CD4-positive, alpha-beta T cell treated with Interleukin-17A for 4 hours (primary cell): ENCODE measurements at regions not wholly inside any gene's neighbourhood (a gene's known extent, or its start where the extent isn't known, plus 50 kb on each side); places are given as distances from the start of the nearest gene placed in this dataset.

Experiments used
- DNase-seq: peaks from one replicate; pipeline ENCODE4 v3.0.0-alpha.2; 2020; ENCODE audit warnings: mixed read lengths

DNA sequence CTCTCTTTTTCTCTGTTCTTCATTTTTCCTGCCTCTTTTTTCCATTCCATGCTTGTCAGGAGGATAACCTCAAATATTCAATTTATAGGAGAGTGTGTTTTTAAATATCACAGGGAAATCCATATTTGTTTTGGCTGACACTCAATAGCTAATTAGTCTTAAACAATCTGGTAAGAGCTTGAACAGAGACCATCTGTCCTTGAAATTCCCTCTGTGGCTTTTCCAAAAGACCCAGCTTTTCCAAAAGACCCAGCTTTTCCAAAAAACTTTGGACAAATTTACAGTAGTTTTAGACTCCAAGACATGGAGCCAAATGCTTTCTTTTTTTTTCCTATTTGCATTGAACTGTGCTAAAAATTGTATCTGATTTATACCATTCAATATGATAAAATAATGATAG, 127.4 kb upstream of the FAM83B start:
- no peak for DNase-seq

DNA sequence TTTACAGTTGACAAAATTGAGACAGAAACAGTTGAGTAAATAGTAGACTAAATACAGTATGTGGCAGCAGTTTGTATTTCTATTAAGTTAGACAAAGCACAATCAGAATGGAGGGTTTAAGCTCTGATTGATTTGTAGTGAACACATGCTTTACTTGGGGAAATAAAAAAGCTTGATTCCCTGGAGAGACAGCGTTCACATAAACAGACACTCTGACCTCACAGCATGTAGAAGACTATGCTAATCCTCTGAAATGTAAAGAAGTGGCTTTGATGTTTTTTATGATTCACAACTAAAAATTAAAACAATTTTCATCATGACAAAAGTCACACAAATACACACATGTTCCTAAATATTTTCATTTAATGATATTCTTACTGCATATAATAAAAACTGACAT, 126.9 kb upstream of the FAM83B start:
- no peak for DNase-seq

DNA sequence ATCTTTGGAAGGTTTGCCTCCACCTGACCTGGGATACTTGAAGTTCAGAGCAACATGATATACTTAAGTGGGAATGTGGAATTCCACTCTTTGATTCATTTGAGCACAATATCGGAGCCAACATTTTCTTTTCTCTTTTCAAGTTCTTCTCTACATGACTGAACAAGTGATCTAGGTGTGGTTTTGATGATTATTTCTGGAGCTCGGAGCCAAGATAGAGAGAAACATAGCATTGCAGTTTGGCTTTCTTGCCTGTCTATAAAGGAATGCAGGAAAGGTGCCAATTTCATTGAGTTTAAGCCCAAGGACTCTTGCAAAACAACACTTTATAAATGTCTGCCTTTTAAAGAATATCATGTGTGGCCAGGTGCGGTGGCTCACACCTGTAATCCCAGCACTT, 124.2 kb upstream of the FAM83B start:
- DNase-seq = no peak

DNA sequence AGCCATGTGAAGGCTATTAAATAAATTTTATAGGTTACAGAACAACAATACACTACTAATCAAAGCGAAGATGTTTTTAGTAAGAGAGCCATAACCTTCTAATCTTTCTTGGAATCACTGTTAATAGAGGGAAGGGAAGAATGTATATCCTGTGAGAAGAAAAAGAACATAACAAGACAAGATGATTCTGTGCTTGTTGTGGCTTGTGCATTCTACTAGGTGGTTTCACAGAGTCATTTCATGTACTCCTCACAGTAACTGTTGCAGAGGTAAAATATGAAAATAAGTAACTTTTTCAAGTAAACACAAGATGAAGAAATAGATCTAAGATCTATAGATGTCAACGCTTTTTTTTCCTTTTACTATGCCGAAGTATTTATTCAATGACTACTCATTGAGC, 116.9 kb upstream of the FAM83B start:
- no peak for DNase-seq

DNA sequence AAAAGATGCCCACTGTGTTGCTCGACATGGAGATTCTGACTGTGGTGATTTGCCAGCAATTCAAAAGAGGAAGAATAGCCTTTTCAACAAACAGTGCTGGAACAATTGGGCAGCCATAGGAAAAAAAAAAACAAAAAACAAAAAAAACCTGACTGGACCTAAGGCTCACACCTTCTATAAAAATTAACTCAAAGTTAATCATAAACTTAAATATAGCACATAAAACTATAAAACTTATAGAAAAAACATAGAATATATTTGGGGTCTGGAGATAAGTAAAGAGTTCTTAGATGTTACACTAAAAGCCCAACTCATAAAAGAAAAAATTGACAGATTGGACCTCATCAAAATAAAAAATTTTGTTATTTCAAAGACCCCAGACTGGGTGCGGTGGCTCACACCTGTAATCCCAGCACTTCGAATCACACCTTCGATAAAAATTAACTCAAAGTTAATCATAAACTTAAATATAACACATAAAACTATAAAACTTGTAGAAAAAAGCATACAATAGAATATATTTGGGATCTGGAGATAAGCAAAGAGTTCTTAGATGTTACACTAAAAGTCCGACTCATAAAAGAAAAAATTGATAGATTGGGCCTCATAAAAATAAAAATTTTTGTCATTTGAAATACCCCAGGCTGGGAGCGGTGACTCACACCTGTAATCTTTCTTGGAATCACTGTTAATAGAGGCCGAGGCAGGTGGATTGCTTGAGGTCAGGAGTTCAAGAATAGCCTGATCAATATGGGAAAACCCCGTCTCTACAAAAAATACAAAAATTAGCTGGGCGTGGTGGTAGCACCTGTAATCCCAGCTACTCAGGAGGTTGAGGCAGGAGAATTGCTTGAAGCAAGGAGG, 115.6 kb upstream of the FAM83B start:
- DNase-seq = no peak

DNA sequence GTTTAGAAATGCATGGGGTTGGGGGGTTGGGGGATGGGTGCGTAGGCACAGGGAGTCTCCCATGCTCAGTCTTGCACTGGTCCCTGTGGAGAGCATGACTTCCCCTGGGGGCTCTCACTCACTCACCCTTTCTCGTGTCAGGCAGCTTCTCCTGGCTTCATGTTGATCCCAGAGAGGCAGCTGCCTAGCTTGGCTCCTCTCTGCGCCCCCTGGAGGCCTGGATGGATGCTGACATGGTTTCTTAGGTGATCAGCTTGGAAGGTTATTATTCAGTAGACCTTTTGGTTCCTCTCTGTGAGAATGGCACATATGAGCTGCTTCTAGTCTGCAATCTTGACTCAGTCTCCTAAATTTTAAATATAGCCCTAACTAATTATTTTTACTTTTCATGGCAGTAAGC, 109.3 kb upstream of the FAM83B start:
- no peak for DNase-seq

DNA sequence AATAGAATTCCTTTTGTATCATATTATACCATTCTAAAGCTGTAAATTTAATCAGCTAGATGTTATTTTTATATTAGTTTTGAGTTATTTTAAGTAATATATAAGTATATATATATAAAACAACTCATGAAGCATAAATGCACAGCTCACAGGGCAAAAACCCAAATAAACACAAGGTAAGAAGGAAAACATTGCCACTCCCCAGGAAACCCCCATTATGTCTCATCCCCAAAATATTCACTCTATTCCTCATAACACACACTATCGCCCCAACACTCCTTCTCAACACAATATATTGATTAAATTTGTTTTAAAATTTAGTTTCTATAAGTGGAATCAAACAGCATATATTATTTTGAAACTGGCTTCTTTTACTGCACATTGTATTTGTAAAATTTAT, 98.6 kb upstream of the FAM83B start:
- no peak for DNase-seq

DNA sequence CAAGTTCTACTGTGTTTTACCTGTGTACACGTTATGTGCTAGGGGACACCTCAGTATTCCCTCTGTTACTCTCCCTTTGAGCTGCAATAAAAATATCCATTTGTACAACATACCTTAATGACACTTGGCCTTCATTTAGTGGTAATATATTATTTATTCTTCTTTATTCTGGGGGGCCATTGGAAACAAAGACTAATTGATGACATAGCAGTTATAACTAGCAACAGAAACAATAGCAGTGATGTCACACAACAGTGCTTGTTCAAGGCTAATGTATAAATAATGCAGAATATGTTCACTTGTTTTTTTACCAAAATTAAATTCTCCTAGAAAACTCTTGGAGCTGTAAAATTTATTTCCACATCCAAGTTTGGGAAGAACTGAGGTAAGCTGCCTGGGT, 92.2 kb upstream of the FAM83B start:
- no peak for DNase-seq

DNA sequence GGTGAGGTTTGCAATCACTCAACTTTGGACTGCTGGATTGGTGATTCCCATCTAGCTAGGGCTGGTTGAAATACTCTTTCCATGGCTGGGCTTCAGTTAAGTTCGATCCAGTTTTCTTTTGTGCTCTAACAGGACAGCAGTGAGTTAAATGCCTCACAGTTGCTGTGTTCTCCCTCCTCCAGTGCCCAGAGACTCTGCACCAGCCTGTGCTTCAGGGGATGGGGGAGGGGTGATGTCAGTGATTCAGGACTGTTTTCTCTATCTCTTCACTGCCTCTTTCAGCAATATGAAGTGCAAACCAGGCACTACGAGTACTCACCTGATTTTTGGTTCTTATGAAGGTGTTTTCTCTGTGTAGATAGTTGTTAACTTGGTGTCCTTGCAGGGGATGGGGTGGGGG, 88.2 kb upstream of the FAM83B start:
- DNase-seq = no peak

DNA sequence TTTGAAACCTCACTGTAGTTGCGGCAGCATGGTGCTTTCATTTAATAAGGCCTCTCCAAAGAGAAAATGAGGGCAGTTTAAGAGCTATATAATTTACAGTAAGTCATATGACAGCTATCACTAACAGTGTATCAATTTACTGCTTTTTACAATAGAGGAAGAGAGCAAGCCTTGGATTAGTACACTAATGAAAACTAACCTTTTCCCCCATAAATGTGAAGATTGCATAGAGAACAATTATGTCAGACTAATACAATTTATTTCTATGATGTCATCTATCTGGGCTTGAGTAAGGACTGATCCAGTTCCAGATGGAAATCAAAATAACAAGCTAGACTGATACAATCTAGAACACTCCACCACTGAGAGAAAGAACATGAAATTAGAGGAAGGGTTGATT, 78.1 kb upstream of the FAM83B start:
- DNase-seq = no peak

DNA sequence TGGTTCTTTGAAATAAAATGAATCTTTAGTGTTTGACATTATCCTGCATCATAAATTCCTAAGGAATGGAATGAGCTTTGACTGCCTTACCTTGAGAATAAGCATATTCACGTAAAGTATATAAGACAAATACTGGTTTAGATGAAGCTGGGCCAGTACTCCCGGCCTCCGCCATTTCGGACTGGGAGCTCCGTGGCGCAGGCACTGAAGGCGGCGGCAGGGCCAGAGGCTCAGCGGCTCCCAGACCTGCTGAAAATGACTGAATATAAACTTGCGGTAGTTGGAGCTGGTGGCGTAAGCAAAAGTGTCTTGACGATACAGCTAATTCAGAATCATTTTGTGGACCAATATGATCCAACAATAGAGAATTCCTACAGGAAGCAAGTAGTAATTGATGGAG, 76.2 kb upstream of the FAM83B start:
- DNase-seq = no peak

DNA sequence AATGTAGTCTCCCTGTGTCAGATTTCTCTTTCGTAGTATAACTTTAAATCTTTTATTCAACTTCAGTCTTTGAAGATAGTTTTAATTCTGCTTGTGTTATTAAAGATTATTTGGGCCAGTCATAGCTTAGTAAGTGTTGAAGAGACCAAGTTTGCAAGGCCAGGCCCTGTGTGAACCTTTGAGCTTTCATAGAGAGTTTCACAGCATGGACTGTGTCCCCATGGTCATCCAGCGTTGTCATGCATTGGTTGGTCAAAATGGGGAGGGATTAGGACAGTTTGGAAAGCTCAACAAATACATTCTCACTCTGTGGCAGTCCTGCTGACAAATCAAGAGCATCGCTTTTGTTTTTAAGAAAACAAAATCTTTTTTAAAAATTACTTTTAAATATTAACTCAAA, 74.6 kb upstream of the FAM83B start:
- DNase-seq = no peak

DNA sequence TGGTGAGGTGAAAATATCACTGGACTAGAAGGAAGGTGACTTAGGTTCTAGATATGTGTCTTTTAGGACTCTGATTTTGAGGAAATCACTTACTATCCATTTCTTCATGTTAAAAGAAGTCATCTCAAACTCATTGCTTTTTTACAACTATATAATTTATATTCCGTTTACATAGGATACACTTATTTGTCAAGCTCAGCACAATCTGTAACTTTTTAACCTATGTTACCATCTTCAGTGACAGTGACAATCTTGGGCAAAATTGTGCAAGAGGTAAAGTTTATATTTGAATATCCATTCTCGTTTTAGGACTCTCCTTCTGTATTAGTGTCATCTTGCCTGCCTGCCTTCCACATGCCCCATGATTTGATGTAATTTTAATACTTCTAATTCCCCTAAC, 74.0 kb upstream of the FAM83B start:
- DNase-seq = no peak

DNA sequence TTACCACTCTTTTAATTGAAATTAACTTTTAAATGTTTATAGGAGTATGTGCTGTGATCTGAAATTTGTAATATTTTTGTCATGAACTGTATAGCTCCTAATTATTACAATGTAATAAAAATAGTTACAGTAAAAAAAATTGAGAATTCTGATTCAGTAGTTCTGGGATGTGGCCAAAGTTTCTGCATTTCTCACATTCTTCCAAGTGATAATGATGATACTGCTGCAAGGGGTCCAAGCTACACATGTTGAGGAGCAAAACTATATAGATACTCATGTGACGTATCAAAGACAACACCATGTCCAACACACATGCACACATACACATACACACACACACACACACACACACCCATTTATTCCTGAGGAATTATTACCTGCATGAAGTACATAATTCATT, 71.0 kb upstream of the FAM83B start:
- no peak for DNase-seq

DNA sequence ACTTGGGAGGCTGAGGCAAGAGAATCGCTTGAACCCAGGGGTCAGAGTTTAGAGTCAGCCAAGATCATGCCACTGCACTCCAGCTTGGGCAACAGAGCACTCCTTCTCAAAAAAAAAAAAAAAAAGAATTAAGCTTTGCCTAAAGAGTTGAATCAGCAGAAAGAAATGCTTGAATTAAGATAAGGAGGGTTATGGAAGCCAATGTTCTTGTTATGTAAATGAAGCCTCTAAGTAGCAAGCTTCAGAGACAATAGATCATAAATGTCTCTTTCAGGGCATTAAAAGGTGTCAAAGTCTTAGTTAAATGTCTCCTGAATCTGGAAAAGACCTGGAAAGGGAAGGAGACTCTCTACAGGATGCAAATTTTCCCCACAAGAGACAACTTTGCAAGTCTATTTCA, 69.7 kb upstream of the FAM83B start:
- no peak for DNase-seq

DNA sequence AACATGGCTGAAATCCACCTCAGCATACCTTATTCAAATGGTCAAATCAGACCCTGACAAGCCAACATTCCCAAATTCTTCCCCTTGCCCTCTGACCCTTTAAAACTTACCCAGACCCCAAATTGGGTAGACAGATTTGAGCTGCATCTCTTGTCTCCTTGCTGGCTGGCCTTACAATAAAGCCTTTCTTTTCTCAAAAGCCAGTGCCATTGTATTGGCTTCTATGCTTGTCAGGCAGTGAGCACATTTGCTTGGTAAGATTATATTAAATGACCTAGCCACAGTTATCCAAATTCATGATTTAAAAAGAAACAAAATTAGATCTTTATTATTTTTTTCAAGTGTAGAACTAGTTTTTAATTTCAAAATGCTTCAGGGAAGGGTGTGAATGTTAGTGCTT, 67.8 kb upstream of the FAM83B start:
- DNase-seq = no peak

DNA sequence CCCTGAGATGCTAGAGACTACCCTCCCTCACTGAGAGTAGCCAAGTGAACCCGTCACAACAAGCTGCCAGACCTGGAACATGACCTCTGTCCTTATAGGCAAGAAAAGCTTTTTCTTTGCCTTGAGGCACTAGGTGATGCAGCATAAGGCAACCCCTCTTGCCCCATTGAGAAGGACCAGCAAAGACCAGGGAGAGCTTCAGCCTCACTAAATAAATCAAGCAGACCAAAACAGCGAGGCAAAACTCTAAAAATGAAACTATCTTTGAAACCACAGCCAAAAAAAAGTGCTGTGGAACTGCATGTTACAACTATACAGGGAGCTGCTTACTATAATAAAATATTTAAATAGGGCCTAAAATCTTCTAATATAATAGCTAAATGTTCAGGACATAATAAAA, 62.6 kb upstream of the FAM83B start:
- no peak for DNase-seq

DNA sequence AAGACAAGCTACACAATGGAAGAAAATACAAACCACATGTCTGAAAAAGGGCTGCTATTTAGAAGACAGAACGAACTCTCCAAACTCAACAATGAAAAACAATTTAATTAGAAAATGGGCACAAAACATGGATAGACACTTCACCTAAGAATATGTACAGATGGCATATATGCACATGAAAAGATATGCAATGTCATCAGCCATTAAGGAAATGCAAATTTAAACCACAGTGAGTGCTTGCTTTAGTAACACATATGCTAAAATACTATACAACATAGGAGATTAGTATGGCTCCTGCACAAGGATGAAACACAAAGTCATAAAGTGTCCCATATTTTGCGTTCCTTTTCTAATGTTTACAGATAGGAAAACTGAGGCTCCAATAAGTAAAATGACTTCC, 60.4 kb upstream of the FAM83B start:
- no peak for DNase-seq

DNA sequence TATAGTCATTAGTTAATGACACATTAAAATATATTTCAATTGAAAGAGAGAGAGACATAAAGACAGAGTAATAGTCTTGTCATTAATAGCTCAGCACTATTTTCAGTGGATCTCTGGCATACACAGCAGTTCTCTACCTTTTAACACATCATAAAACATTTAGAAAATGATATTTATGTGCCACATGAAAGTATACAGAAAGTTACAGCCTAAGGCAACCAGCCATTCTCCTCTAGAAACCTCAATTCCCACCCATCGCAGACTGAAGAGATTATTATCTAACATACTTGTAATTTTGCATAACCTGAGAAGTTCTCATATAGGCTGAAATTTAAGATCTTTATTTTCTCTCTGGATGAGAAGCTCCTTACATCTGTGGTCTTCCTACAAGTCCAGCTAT, 58.7 kb upstream of the FAM83B start:
- no peak for DNase-seq
